ENCODE measurements at regions not wholly inside any gene's neighbourhood (a gene's known extent, or its start where the extent isn't known, plus 50 kb on each side); places are given as distances from the start of the nearest gene placed in this dataset.
"Not testable (repeated sequence)": the region's sequence is repeated elsewhere in the genome, so short reads cannot be mapped to it uniquely, and the experiment has no call there.

DNA sequence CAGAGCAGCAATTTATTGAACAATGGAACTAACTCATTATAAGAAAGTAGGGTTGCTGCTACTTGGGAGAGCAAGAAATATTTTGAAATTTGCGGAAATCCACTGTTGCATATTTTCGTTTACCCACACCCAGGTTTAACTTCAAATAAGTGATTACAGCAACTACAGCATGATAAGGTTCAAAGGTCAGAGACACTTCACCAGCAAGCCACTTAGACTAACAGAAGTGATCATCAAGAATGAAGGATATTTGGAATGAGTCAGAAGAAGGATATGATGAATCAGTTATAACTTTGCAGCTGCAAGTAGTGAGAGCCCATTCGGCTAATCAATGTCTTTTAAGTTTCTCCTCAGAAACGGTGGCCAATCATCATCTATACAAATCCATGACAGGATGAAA is 199.3 kb downstream of the TMA16 start:
- intact Hi-C loops (cut with DNase I) = no loop called here
- Histone ChIP-seq H3K36me3 (no peaks in the 10 kb centered on the region), H3K27ac (no peak overlapping the region), H3K4me3 (no peak overlapping the region), H3K9me3 (no peaks in the 10 kb centered on the region), H3K27me3 (peaks cover 0 to 5% (median 0%) of the 10 kb centered on the region in 7 donors), H3K4me1 (no peaks in the 10 kb centered on the region)
- 80 to 84% methylated on average over 4 of the region's 4 CpGs for WGBS, 2 donors
- no peak for DNase-seq
- ATAC-seq = no peak
- TF ChIP-seq, protein P1, sequence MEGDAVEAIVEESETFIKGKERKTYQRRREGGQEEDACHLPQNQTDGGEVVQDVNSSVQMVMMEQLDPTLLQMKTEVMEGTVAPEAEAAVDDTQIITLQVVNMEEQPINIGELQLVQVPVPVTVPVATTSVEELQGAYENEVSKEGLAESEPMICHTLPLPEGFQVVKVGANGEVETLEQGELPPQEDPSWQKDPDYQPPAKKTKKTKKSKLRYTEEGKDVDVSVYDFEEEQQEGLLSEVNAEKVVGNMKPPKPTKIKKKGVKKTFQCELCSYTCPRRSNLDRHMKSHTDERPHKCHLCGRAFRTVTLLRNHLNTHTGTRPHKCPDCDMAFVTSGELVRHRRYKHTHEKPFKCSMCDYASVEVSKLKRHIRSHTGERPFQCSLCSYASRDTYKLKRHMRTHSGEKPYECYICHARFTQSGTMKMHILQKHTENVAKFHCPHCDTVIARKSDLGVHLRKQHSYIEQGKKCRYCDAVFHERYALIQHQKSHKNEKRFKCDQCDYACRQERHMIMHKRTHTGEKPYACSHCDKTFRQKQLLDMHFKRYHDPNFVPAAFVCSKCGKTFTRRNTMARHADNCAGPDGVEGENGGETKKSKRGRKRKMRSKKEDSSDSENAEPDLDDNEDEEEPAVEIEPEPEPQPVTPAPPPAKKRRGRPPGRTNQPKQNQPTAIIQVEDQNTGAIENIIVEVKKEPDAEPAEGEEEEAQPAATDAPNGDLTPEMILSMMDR (IDR thresholded peaks at IDR 0.05) = no peak

DNA sequence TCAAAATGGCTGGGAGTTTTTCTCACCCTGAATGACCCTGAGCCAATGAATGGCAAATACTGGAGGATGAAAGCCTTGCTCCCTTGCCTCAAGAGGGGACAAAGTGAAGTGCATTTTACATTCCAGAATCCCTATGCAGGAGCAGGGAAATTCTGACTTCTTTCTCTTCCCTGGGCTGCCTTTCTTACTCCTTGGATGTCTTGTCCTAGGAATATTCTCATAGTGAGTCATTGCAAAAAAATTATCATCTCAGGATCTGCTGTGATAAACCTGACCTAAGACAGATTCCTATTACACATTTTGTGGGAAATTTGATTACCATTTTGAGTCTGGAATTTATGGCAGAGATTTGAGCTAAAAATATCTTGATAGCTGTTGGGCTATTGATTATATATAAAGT is 199.9 kb downstream of the TMA16 start:
- H3K36me3 ChIP-seq = no peaks in the 10 kb centered on the region
- no peaks in the 10 kb centered on the region for H3K4me1 ChIP-seq
- H3K27ac ChIP-seq = no peak overlapping the region
- intact Hi-C loops (cut with DNase I) = no loop called here
- no peak for ATAC-seq
- no peak overlapping the region for H3K4me3 ChIP-seq
- peaks cover 0 to 5% (median 0%) of the 10 kb centered on the region in 7 donors for H3K27me3 ChIP-seq
- H3K9me3 ChIP-seq = no peaks in the 10 kb centered on the region
- no peak for DNase-seq
- TF ChIP-seq, protein P1 (IDR thresholded peaks at IDR 0.05) = no peak

DNA sequence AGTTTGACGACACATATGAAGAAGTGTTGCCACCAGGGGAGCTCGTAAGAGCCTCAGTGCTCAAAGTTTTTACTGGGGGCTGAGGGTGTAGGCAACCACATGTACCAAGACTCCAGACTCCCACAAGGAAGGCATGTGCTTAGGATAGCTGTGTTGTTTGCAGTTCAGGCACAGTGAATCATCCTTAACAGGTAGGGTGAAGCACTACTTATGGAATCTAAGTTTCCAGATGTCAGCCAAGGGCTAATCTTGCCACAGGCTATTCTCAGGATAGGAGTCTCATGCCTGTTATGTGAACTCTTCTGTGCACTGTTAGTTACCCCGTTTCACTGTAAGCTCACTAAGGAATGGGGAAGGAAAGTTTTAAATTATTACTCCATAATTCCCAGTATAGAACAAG is 202.6 kb downstream of the TMA16 start:
- ATAC-seq (no peak), DNase-seq (no peak)
- intact Hi-C loops (cut with DNase I) = no loop called here
- Histone ChIP-seq H3K27ac (no peak overlapping the region), H3K9me3 (no peaks in the 10 kb centered on the region), H3K27me3 (peaks cover 0 to 5% (median 0%) of the 10 kb centered on the region in 7 donors), H3K4me3 (no peak overlapping the region), H3K4me1 (no peaks in the 10 kb centered on the region), H3K36me3 (no peaks in the 10 kb centered on the region)
- TF ChIP-seq, protein P1 (IDR thresholded peaks at IDR 0.05) = no peak
- WGBS, 2 donors = 62 to 77% methylated on average over 3 of the region's 3 CpGs

DNA sequence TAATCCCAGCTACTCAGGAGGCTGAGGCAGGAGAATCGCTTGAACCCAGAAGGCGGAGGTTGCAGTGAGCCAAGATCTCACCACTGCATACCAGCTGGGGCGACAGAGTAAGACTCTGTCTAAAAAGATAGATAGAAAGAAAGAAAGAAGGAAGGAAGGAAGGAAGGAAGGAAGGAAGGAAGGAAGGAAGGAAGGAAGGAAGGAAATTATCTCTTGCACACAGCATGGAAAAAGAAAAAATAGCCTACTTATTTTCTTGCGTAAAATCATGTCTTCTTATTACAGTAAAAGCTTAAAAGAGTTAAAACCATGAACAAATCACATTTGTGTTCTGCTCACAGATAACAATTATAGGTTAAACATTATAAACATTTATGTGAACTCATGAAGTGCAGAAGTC is 205.9 kb downstream of the TMA16 start:
- H3K36me3 ChIP-seq; H3K4me1 ChIP-seq; H3K27ac ChIP-seq; ATAC-seq; DNase-seq; H3K4me3 ChIP-seq; H3K9me3 ChIP-seq; H3K27me3 ChIP-seq; intact Hi-C loops (cut with DNase I): not testable (repeated sequence)
- 93 to 94% methylated on average over 4 of the region's 4 CpGs for WGBS, 2 donors

DNA sequence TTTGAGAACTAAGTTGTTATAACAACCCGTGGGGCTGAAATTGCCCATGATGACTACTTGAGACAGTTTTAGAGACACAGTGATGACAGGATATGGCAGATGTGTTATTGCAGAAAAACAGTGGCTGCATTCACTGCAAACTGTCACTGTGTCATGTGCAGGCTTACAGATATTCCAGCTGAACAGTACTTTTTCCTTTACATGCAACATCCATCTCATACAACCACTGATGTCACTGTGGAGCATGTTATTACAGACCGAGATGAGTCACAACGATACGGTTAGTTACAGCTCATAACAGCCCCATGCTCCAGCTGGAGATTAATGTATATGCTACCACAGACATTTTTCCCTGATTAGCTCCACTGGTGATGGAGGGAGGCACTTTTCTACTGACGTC is 207.4 kb downstream of the TMA16 start:
- H3K9me3 ChIP-seq = no peaks in the 10 kb centered on the region
- no peak for DNase-seq
- intact Hi-C loops (cut with DNase I) = no loop called here
- TF ChIP-seq, protein P1 (IDR thresholded peaks at IDR 0.05) = no peak
- peaks cover 0 to 5% (median 0%) of the 10 kb centered on the region in 7 donors for H3K27me3 ChIP-seq
- H3K4me1 ChIP-seq = no peaks in the 10 kb centered on the region
- WGBS, 2 donors = 46 to 65% methylated on average over 5 of the region's 5 CpGs
- no peaks in the 10 kb centered on the region for H3K36me3 ChIP-seq
- no peak for ATAC-seq
- no peak overlapping the region for H3K4me3 ChIP-seq
- no peak overlapping the region for H3K27ac ChIP-seq
